ENCODE measurements at regions not wholly inside any gene's neighbourhood (a gene's known extent, or its start where the extent isn't known, plus 50 kb on each side); places are given as distances from the start of the nearest gene placed in this dataset.

- H3K4me3 ChIP-seq, result no peak overlapping the region
- no peak for DNase-seq
- H3K27ac ChIP-seq, result no peak overlapping the region
- H3K9me3 ChIP-seq, result no peaks in the 10 kb centered on the region
- no peaks in the 10 kb centered on the region for H3K36me3 ChIP-seq
- TF ChIP-seq CTCF (IDR thresholded peaks at IDR 0.05) (no peak), POLR2A (IDR thresholded peaks at IDR 0.05) (no peak)
- H3K4me1 ChIP-seq, result peaks cover 0 to 7% (median 0%) of the 10 kb centered on the region in 4 donors
- H3K27me3 ChIP-seq, result no peaks in the 10 kb centered on the region
These were observed 62.0 kb upstream of the ST8SIA6 start for GRCh38 chr10:17516376-17516775.

GRCh38 chr10:17512341-17513001 lies 58.1 kb upstream of the ST8SIA6 start:
- H3K4me1 ChIP-seq, result peaks cover 0 to 7% (median 0%) of the 10 kb centered on the region in 4 donors
- no peaks in the 10 kb centered on the region for H3K36me3 ChIP-seq
- no peaks in the 10 kb centered on the region for H3K27me3 ChIP-seq
- peak in 1 of 3 donors; percentile 59 for DNase-seq
- no peaks in the 10 kb centered on the region for H3K9me3 ChIP-seq
- TF ChIP-seq CTCF (IDR thresholded peaks at IDR 0.05), result no peak
- no peak for TF ChIP-seq POLR2A (IDR thresholded peaks at IDR 0.05)
- no peak overlapping the region for H3K27ac ChIP-seq
- no peak overlapping the region for H3K4me3 ChIP-seq

DNA sequence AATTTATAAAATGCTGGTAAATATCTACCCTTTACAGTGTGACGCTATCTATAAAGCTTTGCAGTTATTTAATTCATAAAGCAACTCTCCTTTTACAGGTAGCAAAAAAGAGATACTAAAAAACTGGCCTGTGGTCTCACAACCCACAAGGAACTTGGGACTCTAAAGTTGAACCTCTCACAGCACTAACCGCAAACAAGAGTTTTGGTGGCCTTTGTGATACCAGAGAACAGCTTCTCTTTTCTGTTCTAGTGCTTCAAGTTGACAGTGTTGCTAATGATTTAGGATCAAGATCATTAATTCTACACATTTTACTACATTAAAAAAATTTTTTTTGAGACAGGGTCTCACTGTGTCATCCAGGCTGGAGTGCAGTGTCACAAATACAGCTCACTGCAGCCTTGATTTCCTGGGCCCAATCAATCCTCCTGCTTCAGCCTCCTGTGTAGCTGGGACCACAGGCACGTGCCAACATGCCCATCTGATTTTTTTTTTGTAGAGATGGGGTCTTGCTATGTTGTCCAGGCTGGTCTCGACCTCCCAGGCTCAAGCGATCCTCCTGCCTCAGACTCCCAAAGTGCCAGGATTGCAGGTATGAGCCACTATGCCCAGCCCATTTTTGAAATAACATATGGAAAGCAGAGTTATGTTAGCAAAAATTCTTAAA lies 56.0 kb upstream of the ST8SIA6 start:
- Histone ChIP-seq H3K27me3 (no peaks in the 10 kb centered on the region), H3K36me3 (no peaks in the 10 kb centered on the region), H3K9me3 (no peaks in the 10 kb centered on the region), H3K27ac (no peak overlapping the region), H3K4me1 (peaks cover 0 to 7% (median 0%) of the 10 kb centered on the region in 4 donors), H3K4me3 (no peak overlapping the region)
- no peak for DNase-seq
- TF ChIP-seq POLR2A (IDR thresholded peaks at IDR 0.05) (no peak), CTCF (IDR thresholded peaks at IDR 0.05) (no peak)

DNA sequence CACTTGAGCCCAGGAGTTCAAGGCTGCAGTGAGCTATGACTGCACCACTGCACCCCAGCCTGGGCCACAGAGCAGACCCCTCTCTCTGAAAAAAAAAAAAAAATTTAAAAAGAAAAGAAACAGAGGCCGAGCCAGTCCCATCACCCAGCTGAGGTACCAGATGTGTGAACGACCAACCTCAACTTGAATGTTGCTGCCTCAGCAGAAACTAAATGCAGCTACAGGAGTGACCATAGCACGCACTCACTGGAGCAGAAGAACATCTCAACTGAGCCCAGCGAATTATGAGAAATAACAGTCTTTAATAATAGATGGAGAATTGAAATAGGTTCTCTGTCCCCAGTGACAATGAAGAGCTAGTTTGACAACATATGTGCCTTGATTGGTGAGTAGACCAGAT lies 53.1 kb upstream of the ST8SIA6 start:
- H3K27ac ChIP-seq, result no peak overlapping the region
- no peaks in the 10 kb centered on the region for H3K9me3 ChIP-seq
- H3K27me3 ChIP-seq, result no peaks in the 10 kb centered on the region
- no peaks in the 10 kb centered on the region for H3K36me3 ChIP-seq
- no peak for TF ChIP-seq POLR2A (IDR thresholded peaks at IDR 0.05)
- TF ChIP-seq CTCF (IDR thresholded peaks at IDR 0.05), result no peak
- H3K4me3 ChIP-seq, result no peak overlapping the region
- peaks cover 0 to 7% (median 0%) of the 10 kb centered on the region in 4 donors for H3K4me1 ChIP-seq
- no peak for DNase-seq

DNA sequence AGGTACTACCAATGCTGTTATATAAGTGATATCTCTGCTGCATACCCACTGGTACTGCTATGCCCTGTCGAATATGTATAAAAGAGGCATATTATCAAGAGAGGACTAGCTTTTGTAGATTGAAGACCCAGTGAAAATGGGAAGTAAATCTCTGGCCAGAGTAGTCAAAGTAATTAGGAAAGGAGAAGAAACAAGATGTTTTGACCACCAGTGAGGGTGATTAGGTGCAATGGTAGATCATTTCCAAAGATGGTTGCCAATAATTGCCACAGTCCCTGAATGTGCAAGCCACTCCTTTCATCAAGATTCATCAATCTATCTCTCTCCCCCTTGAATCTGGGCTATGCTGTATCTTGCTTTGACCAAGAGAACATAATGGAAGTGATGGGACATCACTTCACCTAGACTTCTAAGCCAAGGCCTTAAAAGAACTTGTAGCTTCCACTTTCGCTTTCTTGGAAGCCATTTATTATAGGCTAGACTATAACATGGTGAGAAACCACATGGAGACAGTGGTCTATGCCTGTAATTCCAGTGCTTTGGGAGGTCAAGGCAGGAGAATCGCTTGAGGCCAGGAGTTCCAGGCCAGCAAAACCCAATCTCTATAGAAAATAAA lies 52.6 kb upstream of the ST8SIA6 start:
- peaks cover 0 to 3% (median 0%) of the 10 kb centered on the region in 4 donors for H3K4me1 ChIP-seq
- no peak for DNase-seq
- H3K27ac ChIP-seq, result no peak overlapping the region
- no peaks in the 10 kb centered on the region for H3K9me3 ChIP-seq
- H3K27me3 ChIP-seq, result no peaks in the 10 kb centered on the region
- H3K4me3 ChIP-seq, result no peak overlapping the region
- TF ChIP-seq CTCF (IDR thresholded peaks at IDR 0.05) (no peak), POLR2A (IDR thresholded peaks at IDR 0.05) (no peak)
- no peaks in the 10 kb centered on the region for H3K36me3 ChIP-seq

Measured in Peyer's patch (tissue), 4 donors.